NCI-H748 (cell line): ENCODE measurements at regions not wholly inside any gene's neighbourhood (a gene's known extent, or its start where the extent isn't known, plus 50 kb on each side); places are given as distances from the start of the nearest gene placed in this dataset.
"Not testable (repeated sequence)": the region's sequence is repeated elsewhere in the genome, so short reads cannot be mapped to it uniquely, and the experiment has no call there.

Source experiments
- DNase-seq: peaks from one replicate; lab custom pipeline; 2025; ENCODE audit not compliant: unreplicated experiment; lab: John Stamatoyannopoulos, UW

DNA sequence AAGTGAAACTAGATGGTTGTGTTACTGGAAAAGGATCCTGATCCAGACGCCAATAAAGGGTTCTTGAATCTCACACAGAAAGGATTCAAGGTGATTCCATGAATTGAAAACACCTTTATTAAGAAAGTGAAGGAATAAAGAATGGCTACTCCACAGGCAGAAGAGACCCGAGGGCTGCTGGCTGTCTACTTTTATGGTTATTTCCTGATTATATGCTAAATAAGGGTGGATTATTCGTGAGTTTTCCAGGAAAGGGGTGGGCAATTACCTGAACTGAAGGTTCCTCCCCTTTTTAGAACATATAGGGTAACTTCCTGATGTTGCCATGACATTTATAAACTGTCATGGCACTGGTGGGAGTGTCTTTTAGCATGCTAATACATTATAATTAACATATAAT, 50.9 kb upstream of the WARS2 start:
- no peak for DNase-seq

GRCh38 chr1:119204197-119204960, 63.9 kb upstream of the WARS2 start:
- DNase-seq: no peak

- DNase-seq: no peak
These were observed 64.5 kb upstream of the WARS2 start for GRCh38 chr1:119204961-119205357.

DNA sequence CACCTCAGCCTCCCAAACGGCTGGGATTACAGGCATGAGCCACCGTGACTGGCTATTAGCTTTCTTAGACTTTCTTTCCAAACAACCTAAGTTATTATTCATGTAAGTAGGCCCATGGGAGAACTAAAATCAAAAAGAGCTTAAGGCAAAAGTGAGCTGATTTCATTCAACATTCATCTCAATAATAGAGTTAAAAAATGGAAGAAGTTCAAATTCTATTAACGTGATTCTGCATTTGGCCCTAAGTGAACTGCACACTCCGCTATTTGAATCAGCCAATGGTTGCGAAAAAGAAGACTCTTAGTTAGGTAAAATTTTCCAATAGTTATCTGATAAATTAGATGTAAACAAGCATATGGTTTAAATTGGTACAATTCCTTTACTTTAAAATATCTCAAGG, 68.6 kb upstream of the WARS2 start:
- no peak for DNase-seq

DNA sequence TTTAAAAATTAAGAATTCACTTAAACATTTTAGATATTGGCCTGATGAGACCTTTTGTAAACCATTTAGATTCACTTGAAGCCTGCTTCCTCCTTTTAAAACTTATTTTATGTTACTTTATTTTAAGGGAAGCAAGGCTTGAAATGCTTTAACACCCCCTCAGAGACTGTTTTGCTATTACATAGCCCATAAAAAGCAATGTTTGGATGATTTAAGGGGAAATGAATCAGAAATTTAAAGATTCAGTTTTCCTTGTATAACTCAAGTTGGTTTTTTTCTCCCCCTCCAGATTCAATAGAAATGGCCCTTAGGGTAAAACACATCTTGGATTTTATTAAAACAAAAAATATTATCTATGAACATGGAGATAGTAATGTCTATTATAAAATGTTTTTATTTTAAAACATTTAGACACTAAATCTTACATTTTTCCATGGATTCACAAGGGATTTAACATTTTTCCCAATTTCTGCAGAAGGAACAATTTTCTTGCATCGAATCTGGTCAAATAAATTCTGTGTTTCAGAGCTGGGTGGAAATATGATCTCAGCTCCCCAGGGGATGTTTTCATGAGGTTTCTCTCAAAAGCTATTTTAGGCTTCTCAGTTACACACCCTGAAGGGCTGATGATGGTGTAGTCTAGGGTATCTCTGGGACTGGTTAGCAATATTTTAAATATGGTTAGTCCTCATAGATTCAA, 69.3 kb upstream of the WARS2 start:
- DNase-seq: peak; percentile 19

DNA sequence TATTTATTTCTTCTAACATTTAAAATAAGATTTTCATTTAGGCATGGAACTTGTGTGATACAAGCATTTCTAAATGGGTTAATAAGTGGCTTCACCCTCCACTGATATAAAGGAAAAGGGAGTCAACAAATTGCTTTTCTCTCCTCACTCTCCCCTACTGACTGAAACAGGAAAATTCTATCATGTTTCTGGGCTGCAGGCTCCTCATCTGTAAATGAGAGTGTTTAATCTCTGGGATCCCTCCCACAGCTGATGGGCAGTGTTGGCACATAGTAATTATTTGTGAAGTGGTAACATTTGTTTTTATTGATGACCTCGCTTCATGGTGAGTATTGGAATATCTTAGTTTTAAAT, 69.8 kb upstream of the WARS2 start:
- no peak for DNase-seq

- DNase-seq: not testable (repeated sequence)
These were observed 72.8 kb upstream of the WARS2 start for GRCh38 chr1:119213213-119213612.

GRCh38 chr1:119214961-119215360, 74.5 kb upstream of the WARS2 start:
- not testable (repeated sequence) for DNase-seq

DNA sequence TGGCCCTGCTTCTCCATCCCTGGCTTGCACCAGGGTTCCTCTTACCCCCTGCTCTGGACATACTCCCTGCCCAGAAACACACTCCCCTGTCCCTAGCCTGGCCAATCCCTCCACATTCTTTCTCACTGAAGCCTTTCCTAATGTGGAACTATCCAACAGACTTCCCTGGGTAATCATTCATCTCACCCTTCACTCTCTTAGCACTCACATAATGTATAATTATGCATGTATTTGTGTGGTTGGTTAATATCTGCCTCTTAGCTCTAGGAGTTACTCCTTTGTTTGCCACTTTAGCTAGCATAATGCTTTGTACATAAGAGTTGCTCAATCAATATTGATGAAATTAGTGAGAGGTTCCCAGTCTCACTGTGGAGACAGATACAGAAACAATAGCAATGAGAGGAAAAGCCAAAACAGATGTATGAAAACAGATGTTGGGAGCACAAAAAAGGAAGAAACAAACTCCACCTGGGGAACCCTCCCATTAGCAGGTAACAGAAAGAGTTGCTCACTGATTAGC, 76.9 kb upstream of the WARS2 start:
- DNase-seq: no peak

- no peak for DNase-seq
These were observed 79.3 kb upstream of the WARS2 start for GRCh38 chr1:119219711-119220110.

GRCh38 chr1:119220991-119221390, 80.5 kb upstream of the WARS2 start:
- DNase-seq: no peak

- DNase-seq: no peak
These were observed 81.8 kb upstream of the WARS2 start for GRCh38 chr1:119222271-119222670.

- no peak for DNase-seq
These were observed 84.8 kb upstream of the WARS2 start for GRCh38 chr1:119225265-119225664.

DNA sequence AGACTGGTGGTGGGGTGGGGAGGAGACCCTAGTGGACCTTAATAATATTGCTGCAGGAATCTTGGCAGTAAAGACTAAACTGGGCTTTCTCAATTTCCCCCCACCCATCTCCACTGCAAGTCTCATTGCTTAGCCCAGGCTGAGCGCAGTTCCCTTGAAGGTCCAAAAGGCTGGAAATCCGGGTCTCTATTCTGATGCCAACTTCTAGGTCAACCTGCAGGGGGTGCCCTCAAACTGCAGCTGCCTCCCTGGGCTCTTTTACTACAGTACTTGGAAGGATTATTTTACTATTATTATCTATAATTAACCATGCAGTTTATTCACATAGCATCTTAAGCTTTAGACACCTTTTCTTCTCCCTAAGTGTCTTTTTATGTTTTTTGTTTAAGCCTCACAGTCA, 85.4 kb upstream of the WARS2 start:
- no peak for DNase-seq

GRCh38 chr1:119226321-119226720, 85.9 kb upstream of the WARS2 start:
- DNase-seq: no peak

DNA sequence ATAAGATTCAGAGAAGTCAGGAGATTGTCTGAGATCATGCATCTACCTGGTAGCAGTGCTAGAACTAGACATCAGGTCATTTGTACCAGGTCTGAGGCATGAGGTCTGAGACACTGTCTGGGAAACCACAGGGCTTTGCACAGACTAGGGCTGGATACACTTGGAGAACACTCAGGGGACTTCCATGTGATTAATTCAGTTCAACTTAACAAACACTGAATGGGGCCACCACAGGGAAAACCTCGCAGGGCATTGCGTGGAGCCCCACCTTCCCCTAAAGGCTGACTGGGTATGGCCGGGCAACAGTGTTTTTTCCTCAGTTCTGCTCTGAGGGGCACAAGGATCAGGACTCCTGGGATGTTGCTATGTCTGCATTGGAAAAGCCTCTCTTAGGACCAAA, 86.5 kb upstream of the WARS2 start:
- no peak for DNase-seq

DNA sequence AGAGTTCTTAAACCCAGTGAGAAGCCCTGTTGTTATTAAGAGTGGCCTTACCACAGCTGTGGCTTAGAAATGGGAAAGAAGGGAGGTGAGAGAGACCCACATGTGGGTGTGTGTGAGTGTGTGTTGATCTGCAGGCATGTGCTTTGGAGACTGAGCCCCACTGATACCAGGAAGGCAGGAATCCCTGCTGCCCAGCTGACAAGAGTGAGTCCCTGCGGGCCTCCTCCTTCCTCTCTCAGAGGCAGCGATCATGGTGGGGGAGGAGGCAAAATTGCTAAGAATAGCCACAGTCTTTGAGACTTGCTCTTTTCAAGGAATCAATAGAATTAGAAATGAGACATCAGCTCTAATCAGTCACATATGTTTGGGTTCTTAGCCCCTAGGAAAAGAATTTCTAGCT, 87.0 kb upstream of the WARS2 start:
- DNase-seq: no peak

DNA sequence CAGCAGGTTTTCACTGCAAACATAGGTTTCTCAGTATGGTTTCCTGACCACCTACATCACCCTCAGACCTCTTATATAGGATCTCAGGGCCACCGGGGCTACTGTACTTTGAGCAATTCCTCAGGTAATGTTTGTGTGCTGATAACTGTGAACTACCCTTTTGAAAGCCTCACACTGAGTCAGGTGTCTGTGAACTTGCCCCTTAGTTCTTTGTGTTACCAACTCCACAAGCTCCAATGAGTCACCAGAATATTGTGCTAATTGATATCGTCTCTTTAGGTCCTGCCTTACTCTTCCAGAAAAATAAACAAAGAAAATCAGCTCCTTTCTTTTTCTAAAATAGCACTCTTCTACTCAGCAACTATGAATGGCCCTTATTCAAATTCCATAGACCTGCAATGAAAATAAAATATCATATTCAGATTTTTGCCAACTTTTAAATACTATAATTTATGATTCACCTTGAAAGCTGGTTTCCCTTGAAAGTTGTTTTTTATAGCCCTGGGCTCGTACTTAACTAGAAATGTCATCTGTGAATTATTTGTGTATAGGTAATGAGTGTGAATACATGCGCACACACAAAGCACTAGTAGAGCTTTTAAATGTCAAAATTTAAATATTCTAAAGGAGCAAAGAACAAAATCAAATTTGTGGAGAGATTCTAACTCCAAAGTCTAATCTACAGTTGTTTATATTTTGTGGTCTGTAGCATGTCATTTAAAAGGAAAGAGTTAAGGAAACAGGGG, 88.1 kb upstream of the WARS2 start:
- DNase-seq: no peak

DNA sequence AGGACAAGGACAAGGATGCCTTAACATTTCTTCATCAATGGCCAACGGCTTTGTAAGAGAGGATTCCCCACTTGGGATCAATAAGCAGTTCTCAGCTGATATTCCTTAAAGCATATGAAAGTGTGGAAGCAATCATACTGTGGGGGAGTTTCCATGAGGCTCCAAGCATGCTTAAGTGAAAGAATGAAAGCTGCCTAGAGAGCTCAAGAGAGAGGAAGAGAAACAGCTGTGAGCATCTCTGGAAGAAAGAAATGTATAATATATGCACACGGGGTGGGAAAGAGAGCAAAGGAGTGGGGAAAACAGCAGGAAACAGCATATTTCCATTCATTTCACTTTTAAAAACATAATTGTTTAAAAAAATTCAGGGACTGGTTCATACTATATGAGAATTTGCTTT, 94.7 kb upstream of the WARS2 start:
- no peak for DNase-seq

- no peak for DNase-seq
These were observed 105.4 kb upstream of the WARS2 start for GRCh38 chr1:119245881-119246280.

DNA sequence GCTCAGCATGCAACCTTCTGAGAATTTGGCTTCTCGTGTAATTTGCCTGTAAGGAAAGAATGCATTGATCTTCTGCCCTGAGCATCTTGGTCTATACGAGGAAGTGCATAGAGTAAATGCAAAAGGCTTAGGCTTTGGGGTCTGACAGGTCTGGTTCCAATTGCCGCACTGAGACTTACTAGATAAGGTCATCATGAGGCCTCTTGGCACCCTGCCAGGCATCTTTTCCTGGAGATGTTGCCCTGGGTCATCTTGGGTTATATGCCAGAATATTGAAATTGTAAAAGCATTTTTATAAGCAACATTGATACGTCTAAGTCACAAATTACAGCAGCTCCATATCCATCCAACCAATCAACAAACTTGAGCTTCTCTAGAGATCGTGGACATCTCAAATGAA, 108.8 kb upstream of the WARS2 start:
- DNase-seq: no peak

- no peak for DNase-seq
These were observed 109.8 kb upstream of the WARS2 start for GRCh38 chr1:119250299-119250698.
